ENCODE measurements at regions not wholly inside any gene's neighbourhood (a gene's known extent, or its start where the extent isn't known, plus 50 kb on each side); places are given as distances from the start of the nearest gene placed in this dataset.
A peak's percentile ranks its signal among the peaks of the same experiment; 100 is the strongest.

GRCh38 chr4:133759428-133759827, 442.2 kb downstream of the PABPC4L start:
- DNase-seq (ENCODE audit: low spot score): no peak

GRCh38 chr4:133741766-133742165, 459.8 kb downstream of the PABPC4L start:
- DNase-seq (ENCODE audit: low spot score): no peak

- no peak for DNase-seq (ENCODE audit: low spot score)
These were observed 481.6 kb downstream of the PABPC4L start for GRCh38 chr4:133720001-133720400.

- DNase-seq (ENCODE audit: low spot score): no peak
These were observed 482.5 kb downstream of the PABPC4L start for GRCh38 chr4:133719098-133719497.

- DNase-seq (ENCODE audit: low spot score): no peak
These were observed 487.4 kb downstream of the PABPC4L start for GRCh38 chr4:133714211-133714610.

GRCh38 chr4:133713340-133713739, 488.2 kb downstream of the PABPC4L start:
- DNase-seq (ENCODE audit: low spot score): no peak

GRCh38 chr4:133711817-133712216, 489.8 kb downstream of the PABPC4L start:
- DNase-seq (ENCODE audit: low spot score): no peak

- DNase-seq (ENCODE audit: low spot score): no peak
These were observed 507.2 kb downstream of the PABPC4L start for GRCh38 chr4:133694416-133694815.

GRCh38 chr4:133683967-133684366, 517.6 kb downstream of the PABPC4L start:
- no peak for DNase-seq (ENCODE audit: low spot score)

- DNase-seq (ENCODE audit: low spot score): peak; percentile 10
These were observed 519.2 kb downstream of the PCDH10 start for GRCh38 chr4:133668061-133668851.

GRCh38 chr4:133647206-133647605, 498.1 kb downstream of the PCDH10 start:
- no peak for DNase-seq (ENCODE audit: low spot score)

- DNase-seq (ENCODE audit: low spot score): no peak
These were observed 492.1 kb downstream of the PCDH10 start for GRCh38 chr4:133641191-133641590.

GRCh38 chr4:133638751-133639150, 489.7 kb downstream of the PCDH10 start:
- DNase-seq (ENCODE audit: low spot score): no peak

GRCh38 chr4:133637161-133637560, 488.1 kb downstream of the PCDH10 start:
- no peak for DNase-seq (ENCODE audit: low spot score)

- no peak for DNase-seq (ENCODE audit: low spot score)
These were observed 475.6 kb downstream of the PCDH10 start for GRCh38 chr4:133624744-133625143.

- DNase-seq (ENCODE audit: low spot score): no peak
These were observed 474.8 kb downstream of the PCDH10 start for GRCh38 chr4:133623847-133624246.

- DNase-seq (ENCODE audit: low spot score): no peak
These were observed 472.5 kb downstream of the PCDH10 start for GRCh38 chr4:133621628-133622027.

GRCh38 chr4:133620555-133620954, 471.5 kb downstream of the PCDH10 start:
- no peak for DNase-seq (ENCODE audit: low spot score)

- DNase-seq (ENCODE audit: low spot score): peak; percentile 6
These were observed 469.9 kb downstream of the PCDH10 start for GRCh38 chr4:133618963-133619362.

GRCh38 chr4:133600008-133600407, 450.9 kb downstream of the PCDH10 start:
- DNase-seq (ENCODE audit: low spot score): no peak

GRCh38 chr4:133598779-133599178, 449.7 kb downstream of the PCDH10 start:
- no peak for DNase-seq (ENCODE audit: low spot score)

GRCh38 chr4:133597251-133597650, 448.2 kb downstream of the PCDH10 start:
- DNase-seq (ENCODE audit: low spot score): no peak

GRCh38 chr4:133596459-133596858, 447.4 kb downstream of the PCDH10 start:
- no peak for DNase-seq (ENCODE audit: low spot score)
